ENCODE measurements at regions not wholly inside any gene's neighbourhood (a gene's known extent, or its start where the extent isn't known, plus 50 kb on each side); places are given as distances from the start of the nearest gene placed in this dataset.
"Not testable (repeated sequence)": the region's sequence is repeated elsewhere in the genome, so short reads cannot be mapped to it uniquely, and the experiment has no call there.

DNA sequence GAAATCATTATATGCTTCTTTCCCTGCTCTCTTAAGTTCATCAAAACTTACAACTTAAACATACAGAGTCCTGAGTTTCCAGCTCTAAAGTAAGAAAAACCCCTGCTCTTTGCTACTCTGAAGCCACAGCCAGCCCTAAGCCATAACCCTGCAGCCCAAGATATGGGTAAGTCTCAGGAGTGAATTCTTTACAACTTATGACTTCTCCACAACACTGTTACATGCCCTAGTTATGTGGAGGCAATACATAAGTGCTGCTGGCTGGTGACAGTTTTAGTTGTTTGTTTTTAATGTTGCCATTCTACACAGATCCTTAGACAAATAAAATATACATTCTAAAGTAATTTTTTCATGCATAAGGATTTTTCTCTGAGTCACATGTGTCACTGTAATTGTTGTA, 100.2 kb downstream of the FBXO8 start:
- DNase-seq (ENCODE audit: low read depth), result no peak

- no peak for DNase-seq (ENCODE audit: low read depth)
These were observed 101.6 kb downstream of the FBXO8 start for GRCh38 chr4:174181827-174182226.

DNA sequence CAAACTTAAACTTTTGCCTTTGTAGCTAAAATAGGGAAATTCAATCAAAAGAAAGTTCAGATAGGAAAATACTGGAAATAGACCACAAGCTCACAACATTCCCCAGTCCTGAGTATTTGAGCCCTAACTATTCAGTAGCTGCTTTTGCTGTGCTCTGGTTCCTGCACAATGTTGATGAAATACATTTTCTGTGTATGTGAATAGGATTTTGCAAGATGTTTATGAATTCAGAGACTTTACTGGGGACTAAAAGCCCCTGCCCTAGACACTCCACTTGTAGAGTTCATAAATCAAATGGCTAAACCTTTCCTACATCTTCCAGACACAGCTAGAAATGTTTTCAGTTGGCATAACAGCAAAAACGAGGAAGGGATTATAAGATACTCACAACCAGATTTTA, 105.9 kb downstream of the FBXO8 start:
- no peak for DNase-seq (ENCODE audit: low read depth)

GRCh38 chr4:174175836-174176235, 107.6 kb downstream of the FBXO8 start:
- DNase-seq (ENCODE audit: low read depth), result not testable (repeated sequence)

DNA sequence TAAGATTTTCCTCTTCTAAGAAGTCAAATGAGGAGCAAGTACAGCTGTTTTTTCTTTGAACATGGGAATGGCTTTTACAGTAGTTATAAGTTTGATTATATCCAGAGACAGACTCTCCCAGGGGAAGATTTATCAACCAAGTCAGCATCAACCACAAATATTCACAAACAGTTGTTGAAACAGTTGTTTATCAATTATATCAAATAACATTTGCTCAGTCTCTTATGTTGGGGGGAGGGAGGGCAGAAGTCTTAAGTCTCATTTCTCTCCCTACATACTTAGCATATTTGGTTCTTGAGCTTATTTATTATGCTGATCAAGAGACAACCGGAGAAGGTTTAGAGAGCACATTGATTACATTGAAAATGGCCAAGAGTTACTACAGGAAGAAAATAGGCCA, 110.1 kb downstream of the FBXO8 start:
- no peak for DNase-seq (ENCODE audit: low read depth)

GRCh38 chr4:174172274-174172673, 111.2 kb downstream of the FBXO8 start:
- DNase-seq (ENCODE audit: low read depth), result no peak

DNA sequence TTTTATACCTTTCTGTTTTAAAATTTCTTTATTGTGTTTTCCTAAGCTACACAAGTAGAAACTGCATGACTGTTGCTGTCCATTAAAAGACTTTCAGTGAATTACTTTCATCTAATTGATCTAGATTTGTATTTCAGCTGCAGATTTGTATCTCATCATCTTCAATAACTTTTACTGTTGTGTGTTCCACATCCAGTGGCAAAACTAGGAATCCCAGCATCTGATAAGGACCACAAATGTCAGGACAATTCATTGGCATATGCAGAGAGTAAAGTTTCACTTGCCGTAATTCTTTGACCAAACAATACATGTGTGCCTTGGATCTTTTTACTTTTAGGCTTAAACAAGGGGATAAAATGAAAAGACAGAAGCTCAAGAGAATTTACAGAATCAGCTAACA, 112.6 kb downstream of the FBXO8 start:
- no peak for DNase-seq (ENCODE audit: low read depth)

- DNase-seq (ENCODE audit: low read depth), result no peak
These were observed 113.4 kb downstream of the FBXO8 start for GRCh38 chr4:174170091-174170490.

DNA sequence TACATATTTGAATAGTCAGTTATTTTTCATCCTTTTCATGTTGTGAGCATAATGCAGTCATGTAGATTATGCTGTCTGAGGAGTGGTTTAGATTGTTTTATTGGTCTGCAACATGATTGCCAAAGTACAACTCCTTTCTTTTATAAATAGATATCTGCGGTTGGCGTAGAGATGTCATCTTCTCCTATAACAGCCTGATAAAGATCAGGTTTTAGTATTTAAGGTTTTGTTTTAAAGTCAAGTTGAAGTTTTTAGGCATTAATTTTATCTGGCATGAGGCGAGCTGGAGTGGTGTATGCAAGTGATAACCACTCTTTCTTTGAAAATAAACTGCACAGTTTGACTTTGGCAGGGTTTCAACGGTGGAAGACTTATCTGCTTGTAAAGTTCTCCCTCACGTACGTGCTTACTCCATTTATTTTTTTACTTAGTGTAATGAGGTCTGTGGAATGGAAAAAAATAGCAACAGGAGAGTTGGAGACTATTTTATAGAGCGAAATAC, 126.3 kb downstream of the FBXO8 start:
- DNase-seq (ENCODE audit: low read depth), result no peak

- DNase-seq (ENCODE audit: low read depth), result no peak
These were observed 127.1 kb downstream of the FBXO8 start for GRCh38 chr4:174156239-174156826.

- no peak for DNase-seq (ENCODE audit: low read depth)
These were observed 129.1 kb downstream of the FBXO8 start for GRCh38 chr4:174154215-174154854.

DNA sequence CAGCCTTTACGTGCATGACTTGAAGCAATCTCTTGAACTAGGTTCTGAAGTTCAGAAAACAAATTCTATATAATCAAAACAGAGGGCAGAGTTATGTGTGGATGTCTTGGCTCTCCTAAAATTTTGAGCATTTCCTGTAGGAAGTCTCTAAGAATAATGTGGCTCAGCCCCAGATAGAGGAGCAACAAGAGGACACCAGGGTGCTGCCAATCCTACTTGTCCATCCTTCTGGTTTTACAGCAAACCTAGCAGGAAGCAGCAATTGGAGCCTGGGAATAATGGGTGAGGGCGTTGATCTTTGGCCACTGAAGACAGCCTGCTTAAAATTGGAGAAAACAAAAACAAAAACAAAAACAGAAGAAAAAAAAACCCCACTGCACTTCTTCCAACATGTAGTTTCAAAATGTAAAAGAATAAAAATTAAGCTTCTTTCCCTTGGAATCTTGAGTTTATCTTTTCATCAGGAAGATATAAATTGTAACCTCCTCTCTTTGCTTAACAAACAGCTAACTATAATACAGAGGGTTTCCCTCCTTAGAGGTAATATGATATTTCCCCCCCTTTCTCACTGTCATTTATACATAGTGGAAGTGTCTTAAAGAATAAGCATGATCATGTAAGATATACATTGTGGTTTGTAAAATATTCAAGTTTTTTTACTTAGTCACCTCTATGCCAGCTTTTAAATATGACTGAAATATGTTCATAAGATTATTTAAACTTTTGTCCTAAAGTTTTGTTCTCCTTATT, 130.6 kb downstream of the FBXO8 start:
- DNase-seq (ENCODE audit: low read depth), result no peak

DNA sequence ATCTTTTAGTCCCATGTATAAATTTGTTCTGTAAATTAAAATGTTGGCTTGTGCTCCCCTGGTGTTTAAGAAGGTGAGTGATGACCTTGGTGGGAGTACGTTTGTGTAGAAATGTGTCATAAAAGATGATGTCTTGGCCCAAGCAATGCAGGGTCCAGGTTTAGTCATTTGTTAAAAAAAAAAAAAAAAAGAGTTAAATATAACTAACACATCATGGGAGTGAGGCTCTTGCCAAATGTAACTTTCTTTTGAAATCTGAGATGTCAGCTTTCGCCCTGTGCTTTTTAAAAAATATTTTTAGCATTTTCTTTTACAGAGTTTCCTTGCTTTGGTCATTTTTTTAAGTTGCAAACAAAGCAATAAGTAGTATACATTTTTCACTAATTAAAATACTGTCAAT, 135.6 kb downstream of the FBXO8 start:
- DNase-seq (ENCODE audit: low read depth), result no peak

DNA sequence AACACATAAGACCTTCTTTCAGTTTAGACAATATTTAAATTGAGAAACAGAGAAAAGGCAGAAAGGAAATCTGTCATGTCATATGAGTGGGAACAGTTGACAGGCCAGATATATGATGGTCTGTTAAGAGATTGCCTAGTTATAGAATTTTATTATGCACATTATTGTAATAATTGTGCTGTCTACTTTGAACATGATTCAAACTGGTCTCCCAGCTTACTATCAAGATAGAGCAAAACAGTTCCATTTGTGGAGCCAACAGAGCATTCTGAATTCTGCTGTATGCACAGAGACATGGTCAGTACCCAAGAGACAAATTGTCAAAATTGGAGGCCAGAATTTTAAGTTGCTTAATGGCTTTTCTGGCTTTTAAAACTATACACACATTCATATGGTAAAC, 139.4 kb downstream of the FBXO8 start:
- DNase-seq (ENCODE audit: low read depth), result no peak

DNA sequence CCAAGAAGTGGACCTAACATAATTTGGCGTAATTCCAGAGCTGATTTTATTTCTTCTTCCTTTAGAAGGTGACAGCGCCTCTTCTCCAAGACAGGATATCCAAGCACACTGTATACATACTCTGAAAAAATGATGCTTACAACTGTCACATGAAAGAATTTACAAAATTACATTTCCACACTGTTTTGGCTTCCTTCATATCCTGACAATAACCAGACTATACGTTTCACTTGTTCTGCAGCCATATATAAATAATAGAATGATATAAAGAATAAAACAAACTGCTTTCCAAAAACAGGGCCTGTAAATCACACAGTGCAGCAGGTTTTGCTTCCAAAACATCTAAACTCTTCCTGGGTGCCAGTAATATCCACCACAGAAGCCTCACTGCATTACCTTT, 141.6 kb downstream of the FBXO8 start:
- DNase-seq (ENCODE audit: low read depth), result no peak

GRCh38 chr4:174138616-174139015, 144.9 kb downstream of the FBXO8 start:
- DNase-seq (ENCODE audit: low read depth), result no peak

DNA sequence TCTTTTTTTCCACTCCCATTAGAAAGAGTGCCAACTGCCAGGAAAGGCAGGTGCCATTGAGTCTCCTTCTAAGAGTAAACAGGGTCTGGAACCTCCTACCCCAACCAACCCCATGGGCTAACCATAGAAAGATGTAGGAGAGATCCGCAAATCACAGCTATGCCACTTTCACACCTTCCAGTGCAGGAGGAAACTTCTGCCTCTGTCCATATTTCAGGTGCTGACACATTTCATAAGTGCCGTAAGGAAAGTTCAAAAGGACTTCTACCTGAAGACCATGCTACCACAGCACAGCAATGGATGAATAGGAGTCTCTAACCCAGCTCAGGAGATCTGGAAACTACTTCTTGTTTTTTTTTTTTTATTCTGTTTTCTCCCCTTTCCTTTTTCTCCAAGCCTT, 145.8 kb downstream of the FBXO8 start:
- no peak for DNase-seq (ENCODE audit: low read depth)

GRCh38 chr4:174135936-174136406, 147.5 kb downstream of the FBXO8 start:
- DNase-seq (ENCODE audit: low read depth), result no peak

- no peak for DNase-seq (ENCODE audit: low read depth)
These were observed 147.9 kb downstream of the FBXO8 start for GRCh38 chr4:174135530-174135929.

GRCh38 chr4:174134361-174134760, 149.1 kb downstream of the FBXO8 start:
- DNase-seq (ENCODE audit: low read depth), result no peak

DNA sequence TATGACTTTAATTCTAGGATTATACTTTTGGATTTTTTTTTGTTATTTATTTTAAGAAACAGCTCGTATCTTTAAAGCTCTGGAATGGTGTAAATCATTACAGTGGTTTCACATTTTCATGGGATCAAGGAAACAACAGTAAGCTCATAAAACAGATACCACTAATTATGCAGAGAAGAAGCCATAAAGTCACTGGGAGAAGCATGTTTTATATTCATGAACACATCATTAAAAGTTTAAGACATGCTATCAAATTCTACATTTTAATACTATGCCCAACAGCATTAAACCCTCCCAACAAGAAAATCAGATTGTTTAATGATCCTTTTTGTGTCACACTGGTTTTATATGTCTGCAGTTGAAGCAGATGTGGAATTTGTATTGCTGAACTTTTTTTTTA, 149.9 kb downstream of the FBXO8 start:
- DNase-seq (ENCODE audit: low read depth), result no peak

DNA sequence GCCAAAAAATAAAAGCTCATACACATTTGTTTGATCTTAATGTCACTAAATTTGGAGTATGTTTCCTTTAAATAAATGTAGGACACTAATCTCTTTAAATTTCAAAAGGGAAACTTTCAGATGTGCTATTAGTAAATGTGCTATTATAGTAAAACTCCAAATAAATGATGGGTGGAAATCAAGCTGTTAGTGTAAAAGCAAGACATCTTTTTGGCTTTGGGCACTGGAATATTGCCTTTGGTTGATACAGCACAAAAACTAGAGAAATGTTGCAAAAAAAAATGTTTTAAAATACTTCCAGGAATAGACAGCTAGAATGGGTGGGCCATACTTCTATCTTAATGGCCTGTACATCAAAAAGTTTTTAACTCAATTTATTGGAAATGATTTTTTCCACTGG, 151.6 kb downstream of the FBXO8 start:
- no peak for DNase-seq (ENCODE audit: low read depth)

DNA sequence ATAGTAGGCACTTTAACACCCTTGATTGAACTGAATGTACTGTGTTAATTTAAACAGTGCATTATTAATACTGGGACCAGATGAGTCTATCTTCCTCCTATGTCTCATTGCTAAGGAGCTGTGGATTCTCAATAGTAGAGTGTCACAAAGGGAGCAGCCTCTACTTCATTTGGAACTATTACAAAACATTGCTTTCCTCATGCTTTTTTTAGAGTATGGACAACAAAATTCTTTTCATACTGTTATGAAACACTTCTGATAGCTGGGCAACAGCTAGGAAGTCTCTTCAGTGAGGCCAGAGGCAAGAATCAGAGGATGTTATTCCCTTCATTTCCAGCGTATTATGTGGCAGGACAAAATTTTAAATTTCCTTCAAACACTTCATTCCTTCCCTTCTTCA, 160.8 kb downstream of the FBXO8 start:
- DNase-seq (ENCODE audit: low read depth), result no peak

Data from GM04503 (cell line).